GM10248 (cell line): ENCODE measurements at regions not wholly inside any gene's neighbourhood (a gene's known extent, or its start where the extent isn't known, plus 50 kb on each side); places are given as distances from the start of the nearest gene placed in this dataset.
"Not testable (repeated sequence)": the region's sequence is repeated elsewhere in the genome, so short reads cannot be mapped to it uniquely, and the experiment has no call there.

Experiments used
- CTCF ChIA-PET: fragments of 300-600 bp; sonication (Branson Sonifier 250); formaldehyde crosslinking; extraction: SDS; loops from one replicate; lab custom pipeline; 2021; ENCODE audit warnings: antibody characterized with exemption; lab: Yijun Ruan, JAX
- POLR2A ChIA-PET: fragments of 350-650 bp; sonication (Branson Sonifier 250); formaldehyde crosslinking; extraction: SDS; loops from one replicate; lab custom pipeline; 2020; ENCODE audit warnings: antibody characterized with exemption; lab: Yijun Ruan, JAX
- DNase-seq: peaks from one replicate; pipeline ENCODE4 v3.0.0; 2012; ENCODE audit errors: extremely low spot score
- CTCF ChIP-seq: IDR thresholded peaks from 2 replicates; pipeline ENCODE4 v1.5.1; 2012; ENCODE audit warnings: mild to moderate bottlenecking, low read depth; ENCODE audit errors: extremely low read depth, missing control alignments, control extremely low read depth

- ChIA-PET POLR2A (no interaction called here), CTCF (no interaction called here)
- no peak for TF ChIP-seq CTCF
- no peak for DNase-seq
Observed at GRCh38 chr9:106092083-106092482, 397.7 kb downstream of the TMEM38B start.

- DNase-seq = no peak
- no peak for TF ChIP-seq CTCF
- ChIA-PET CTCF (no interaction called here), POLR2A (no interaction called here)
Observed at GRCh38 chr9:106102821-106103220, 408.5 kb downstream of the TMEM38B start.

GRCh38 chr9:106104887-106105286 lies 410.5 kb downstream of the TMEM38B start:
- no peak for TF ChIP-seq CTCF
- CTCF ChIA-PET = interaction anchor here (1.0 kb wide), 1 partner anchor 10 kb away, joined by 3 read pairs; no protein-coding TSS in a partner anchor
- DNase-seq = no peak
- POLR2A ChIA-PET = no interaction called here

- no peak for TF ChIP-seq CTCF
- ChIA-PET POLR2A (no interaction called here), CTCF (no interaction called here)
- DNase-seq = no peak
Observed at GRCh38 chr9:106106396-106106795, 412.1 kb downstream of the TMEM38B start.

- ChIA-PET CTCF (no interaction called here), POLR2A (no interaction called here)
- no peak for DNase-seq
- no peak for TF ChIP-seq CTCF
Observed at GRCh38 chr9:106107716-106108115, 413.4 kb downstream of the TMEM38B start.

- POLR2A ChIA-PET, DNase-seq: not testable (repeated sequence)
- CTCF ChIA-PET = interaction anchor here (1.6 kb wide), 1 partner anchor 13 kb away, joined by 4 read pairs; no protein-coding TSS in a partner anchor
Observed at GRCh38 chr9:106109706-106110105, 415.4 kb downstream of the TMEM38B start.

GRCh38 chr9:106110483-106110882 lies 416.1 kb downstream of the TMEM38B start:
- CTCF ChIA-PET = interaction anchor here (1.6 kb wide), 1 partner anchor 12 kb away, joined by 4 read pairs; no protein-coding TSS in a partner anchor
- POLR2A ChIA-PET = no interaction called here
- no peak for TF ChIP-seq CTCF
- no peak for DNase-seq
